Left ventricle myocardium superior (tissue), 1 donor: ENCODE measurements at regions not wholly inside any gene's neighbourhood (a gene's known extent, or its start where the extent isn't known, plus 50 kb on each side); places are given as distances from the start of the nearest gene placed in this dataset.
"Not testable (repeated sequence)": the region's sequence is repeated elsewhere in the genome, so short reads cannot be mapped to it uniquely, and the experiment has no call there.

ENCODE experiments used
- ATAC-seq: fragments of 200-7000 bp; cut with Tn5 transposase; one replicate; pipeline ENCODE4 v1.9.1; 2020; ENCODE audit warnings: mild to moderate bottlenecking, moderate library complexity
- DNase-seq: peaks from one replicate; pipeline ENCODE4 v3.0.0-alpha.2; 2020
- intact Hi-C: fragments of 100-400 bp; cut with micrococcal nuclease; formaldehyde crosslinking; loops from one replicate; pipeline ENCODE4 v1.11.0; 2022
- donor health status: DM: no; HTN: yes; CAD: no; lungs with severe emphysema.

DNA sequence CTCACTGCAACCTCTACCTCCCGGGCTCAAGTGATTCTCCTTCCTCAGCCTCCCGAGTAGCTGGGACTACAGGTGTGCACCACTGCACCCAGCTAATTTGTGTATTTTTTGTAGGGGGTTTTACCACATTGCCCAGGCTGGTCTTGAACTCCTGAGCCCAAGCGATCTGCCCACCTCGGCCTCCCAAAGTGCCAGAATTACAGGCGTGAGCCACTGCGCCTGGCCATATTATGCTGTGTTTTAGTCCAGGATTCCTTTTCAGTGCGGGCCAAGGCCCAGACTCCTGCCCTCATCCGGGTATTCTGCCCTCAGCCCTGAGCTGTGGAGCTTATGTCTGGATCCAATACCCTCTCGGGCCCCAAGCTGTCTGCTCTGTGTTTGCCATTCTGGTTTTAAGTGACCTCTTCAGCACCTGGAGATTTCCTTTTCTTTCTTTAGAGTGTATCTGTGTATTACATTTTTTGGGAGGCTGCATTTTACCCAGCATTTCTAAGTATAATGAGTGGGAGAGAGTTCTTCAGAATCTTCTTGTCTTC is 114.9 kb downstream of the BUB3 start:
- intact Hi-C loops, result no loop called here
- ATAC-seq (no peak), DNase-seq (no peak)

DNA sequence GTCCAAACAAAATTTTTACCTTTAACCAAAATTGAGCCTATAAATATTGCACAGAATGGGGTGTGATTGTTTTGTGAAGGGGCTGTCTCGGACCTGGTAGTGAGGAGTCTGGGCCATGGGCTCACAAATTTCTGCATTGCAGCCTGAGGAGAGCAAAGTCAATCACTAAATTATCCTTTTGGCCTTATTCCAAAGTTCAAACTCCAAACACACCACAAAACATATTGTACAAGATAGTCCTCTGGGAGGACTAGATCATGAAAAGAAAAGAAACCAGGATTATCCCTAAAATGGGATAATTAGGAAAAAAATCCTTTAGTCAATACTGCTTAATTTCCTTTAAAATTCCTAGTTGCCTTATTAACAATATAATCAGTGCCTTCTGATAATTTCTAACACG is 115.5 kb downstream of the BUB3 start:
- no peak for DNase-seq
- ATAC-seq, result no peak

DNA sequence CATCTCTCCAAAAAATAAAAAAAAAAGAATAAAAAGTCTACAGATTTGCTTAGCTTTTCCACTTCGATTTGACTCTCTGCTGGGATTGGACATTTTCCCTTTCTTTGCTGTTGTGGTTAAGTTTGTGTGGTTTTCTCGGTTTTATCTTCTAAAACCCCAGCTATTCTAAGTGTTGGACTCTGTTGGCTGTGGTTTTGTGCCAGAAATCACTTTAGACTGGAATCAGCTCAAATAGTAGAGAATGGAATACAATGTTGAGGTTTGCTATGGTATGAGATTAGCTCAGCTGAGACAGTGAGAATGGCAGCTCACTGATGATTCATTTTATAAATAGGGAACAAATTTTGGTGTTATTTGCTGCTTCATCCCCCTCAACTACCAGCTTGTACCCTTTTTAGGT is 116.0 kb downstream of the BUB3 start:
- intact Hi-C loops, result no loop called here
- no peak for DNase-seq
- no peak for ATAC-seq

More for the DNA sequence above, 115.5 kb downstream of the BUB3 start:
- intact Hi-C loops, result no loop called here

DNA sequence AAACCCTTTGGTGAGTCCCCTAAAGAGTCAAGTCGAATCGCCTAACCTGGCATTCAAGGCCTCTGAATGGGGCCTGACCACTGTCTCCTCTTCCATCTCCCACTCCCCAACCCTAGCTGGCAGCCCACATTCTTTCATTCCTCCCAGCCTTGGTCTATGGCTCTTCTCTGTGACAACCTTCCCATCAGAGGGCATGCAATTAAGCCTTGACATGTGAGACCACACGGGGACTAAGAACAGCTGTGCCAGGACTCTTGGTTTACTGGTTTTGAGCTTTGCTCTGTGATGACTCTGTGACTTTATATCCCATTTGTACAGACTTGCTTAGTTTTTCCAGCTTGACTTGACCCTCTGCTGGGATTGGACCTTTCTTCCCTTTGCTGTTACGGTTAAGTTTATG is 116.6 kb downstream of the BUB3 start:
- intact Hi-C loops, result no loop called here
- DNase-seq (no peak), ATAC-seq (no peak)

DNA sequence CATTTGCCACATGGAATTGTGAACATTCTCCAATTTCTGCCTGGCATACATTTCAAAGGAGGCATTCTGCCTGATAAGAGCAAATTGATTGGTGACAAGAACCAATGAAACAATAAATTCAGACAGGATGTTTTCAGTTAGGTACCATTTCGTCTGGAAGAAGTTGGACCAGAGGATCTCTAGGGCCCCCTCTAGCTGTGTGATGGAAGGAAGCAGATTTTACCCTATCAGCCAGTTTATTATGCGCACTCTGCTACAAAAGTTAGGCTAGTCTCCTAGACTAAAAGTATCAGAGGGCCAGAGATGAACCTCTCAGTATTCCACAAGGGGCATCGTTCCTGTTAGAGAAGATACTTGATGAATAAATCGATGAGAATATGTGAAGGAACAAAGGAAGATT is 118.0 kb downstream of the BUB3 start:
- intact Hi-C loops, result no loop called here
- ATAC-seq (no peak), DNase-seq (no peak)

DNA sequence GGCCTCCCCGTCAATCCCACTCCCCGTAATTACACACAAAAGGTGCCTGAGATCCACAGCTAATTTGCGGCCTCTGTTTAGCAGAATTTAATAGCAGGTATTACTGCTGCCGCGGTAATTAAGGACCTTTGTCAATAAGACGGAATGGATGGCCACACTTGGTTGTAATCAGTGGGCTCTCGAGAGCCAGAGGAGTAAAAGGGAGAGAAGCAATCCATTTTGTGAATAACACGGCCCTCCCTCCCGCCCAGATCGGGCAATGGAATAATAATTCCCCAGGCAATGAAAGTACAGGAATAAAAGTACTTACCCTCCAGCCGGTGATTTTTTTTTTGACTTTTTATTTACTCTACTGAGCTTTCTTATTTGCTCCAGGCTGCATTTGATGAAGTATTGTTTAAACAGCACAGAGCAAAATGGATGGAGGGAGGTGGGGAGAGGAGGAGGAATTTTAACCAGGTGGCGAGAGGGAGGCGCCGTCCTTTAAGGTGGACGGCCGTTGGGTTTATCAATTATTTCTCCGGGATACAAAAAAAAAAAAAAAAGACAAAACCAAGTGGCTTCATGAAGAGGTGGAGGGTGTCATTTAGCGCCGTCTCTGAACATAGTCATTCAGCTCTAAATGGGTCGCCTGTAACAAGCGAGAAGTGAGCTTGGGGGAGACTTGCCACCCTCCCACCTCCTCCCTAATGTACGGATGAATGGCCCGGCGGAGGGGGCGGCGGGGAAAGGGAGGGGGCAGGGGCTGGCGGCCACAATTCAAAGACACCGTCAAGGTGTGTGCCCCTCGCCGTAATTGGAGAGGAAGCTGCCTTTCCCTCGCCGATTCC is 120.3 kb downstream of the BUB3 start:
- intact Hi-C loops, result no loop called here
- no peak for ATAC-seq
- DNase-seq, result no peak

DNA sequence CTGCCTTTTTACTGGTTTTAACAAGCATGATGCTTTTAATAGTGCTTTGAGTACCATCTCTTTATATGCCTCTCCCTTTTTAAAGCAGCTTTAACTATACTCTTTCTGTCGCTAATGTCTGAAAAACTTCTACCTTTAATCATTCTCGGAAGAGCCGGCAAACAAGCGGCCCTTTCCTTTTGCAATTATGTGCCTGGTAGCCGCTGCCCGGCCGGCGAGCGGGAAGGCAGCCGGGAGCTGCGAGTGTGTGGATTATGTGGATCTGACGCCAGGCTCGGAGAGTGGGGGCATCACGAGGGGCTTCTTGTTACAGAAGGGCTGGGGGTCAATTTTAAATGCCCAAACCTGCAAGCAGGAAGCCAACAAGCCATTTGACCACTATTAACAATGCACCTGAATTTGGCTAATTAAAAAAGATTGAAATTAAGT is 120.9 kb downstream of the BUB3 start:
- no peak for ATAC-seq

DNA sequence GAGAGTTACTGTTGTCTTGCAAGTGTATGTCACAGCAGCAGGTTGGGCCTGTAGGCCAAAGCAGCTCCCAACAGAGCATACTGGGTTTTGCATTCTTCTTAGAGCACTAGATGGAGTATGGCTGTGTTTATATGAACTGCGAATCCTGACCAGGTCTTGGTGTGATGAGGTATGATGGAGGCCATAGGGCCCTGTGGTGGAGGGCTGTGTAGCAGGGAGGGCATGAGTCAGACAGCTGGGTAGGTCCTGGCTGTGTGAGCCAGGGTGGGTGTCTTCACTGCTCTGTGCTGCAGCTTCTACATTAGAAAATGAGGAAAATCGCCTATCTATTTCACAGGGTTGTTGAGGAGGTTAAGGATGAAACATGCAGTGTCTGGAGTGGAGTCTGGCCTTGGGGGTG is 124.2 kb downstream of the BUB3 start:
- DNase-seq, result no peak
- ATAC-seq, result no peak
- intact Hi-C loops, result no loop called here

More for the DNA sequence above, 120.9 kb downstream of the BUB3 start:
- no peak for DNase-seq
- intact Hi-C loops, result no loop called here

DNA sequence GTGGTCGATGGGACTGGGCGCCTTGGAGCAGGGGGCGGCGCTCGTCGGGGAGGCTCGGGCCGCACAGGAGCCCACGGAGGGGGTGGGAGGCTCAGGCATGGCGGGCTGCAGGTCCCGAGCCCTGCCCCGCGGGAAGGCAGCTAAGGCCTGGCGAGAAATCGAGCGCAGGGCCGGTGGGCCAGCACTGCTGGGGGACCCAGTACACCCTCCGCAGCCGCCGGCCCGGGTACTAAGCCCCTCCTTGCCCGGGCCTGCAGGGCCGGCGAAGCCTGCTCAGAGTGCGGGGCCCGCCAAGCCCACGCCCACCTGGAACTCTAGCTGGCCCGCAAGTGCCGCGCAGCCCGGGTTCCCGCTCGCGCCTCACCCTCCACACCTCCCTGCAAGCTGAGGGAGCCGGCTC is 129.2 kb downstream of the BUB3 start:
- DNase-seq, ATAC-seq, intact Hi-C loops: not testable (repeated sequence)

DNA sequence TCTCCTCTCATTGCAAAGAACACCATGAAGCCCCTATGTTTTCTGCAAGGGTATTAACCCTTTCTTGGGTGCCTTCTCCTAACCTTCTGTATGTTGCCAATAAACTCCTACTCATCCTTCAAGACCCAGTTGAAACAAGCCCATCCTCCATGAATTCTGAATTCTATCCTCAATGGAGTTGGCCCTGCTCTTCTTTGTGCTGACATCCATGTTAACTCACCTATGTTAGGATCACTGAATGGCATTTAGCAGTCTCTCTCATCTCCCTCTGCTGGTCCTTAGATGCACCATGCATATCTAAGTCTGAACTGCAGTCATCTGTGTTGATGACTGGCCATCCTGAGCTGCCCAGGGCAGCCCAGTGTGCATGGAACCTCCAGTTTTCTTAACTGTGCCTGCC is 129.8 kb downstream of the BUB3 start:
- no peak for ATAC-seq
- DNase-seq, result no peak
- intact Hi-C loops, result no loop called here

DNA sequence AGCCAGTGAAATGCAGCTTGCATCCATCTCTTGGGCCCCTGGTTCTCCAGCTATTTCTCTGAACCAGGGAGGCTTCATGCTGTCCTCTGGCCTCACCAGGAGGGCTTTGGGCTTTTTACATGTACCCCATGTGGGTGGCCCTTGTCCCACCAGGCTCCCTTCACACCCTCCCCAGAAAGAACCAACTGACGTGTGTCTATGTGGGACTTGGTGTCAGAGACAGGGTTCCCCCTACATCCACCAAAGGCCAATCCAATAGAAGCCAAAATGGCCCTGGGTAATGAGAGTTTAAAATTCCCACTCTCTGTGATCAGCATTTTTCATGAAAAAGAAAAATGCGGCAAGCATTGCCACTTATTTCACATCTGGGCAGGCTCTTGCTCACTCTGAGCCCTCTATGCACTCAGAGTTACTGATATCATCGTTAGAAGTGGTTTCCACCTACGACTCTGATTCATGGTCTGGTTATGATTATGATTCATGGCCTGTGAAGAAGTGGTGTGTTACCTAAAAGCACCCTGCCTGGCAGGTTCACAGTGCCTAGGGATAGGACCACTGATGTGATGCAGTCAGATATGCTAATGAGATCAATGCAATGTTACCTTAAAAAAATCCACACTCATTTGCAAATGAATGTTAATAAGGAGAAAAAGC is 133.5 kb downstream of the BUB3 start:
- no peak for ATAC-seq
- intact Hi-C loops, result no loop called here
- no peak for DNase-seq

DNA sequence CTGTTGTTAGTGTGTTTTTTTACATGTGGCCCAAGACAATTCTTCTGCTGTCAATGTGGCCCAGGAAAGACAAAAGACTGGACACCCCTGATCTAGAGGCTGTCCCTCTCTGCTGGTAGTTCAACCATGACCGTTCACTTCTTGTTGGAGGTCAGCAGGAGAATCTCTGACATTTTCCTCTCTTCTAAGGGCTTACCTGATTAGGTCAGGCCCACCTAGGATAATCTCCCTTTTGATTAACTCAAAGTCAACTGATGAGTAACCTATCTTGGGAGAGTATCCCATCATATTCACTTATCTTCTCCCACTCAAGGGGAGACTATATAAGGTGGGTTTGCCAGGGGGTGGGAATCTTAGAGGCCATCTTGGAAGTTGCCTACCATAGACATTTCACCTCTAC is 135.2 kb downstream of the BUB3 start:
- ATAC-seq (no peak), DNase-seq (no peak)
- intact Hi-C loops, result no loop called here

DNA sequence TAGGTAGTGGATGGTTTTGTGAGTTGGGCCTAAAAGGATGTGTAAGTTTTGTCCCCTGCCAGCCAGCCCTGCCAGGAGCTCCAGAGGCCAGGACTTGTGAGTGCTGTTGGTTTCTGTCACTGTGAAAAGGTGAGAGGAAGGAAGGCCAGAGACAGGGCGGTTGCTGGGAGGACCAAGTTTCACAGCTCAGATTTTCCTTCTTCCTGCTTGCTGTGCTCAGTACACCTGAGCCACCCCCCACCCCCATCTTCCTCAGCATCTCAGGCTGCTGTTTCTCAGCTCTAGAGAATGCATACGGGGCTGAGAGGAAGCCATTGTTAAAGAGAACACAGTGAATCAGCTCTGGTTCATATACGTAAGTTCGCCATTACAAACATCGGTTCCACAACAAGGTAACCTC is 139.9 kb downstream of the BUB3 start:
- intact Hi-C loops, result no loop called here
- no peak for ATAC-seq

DNA sequence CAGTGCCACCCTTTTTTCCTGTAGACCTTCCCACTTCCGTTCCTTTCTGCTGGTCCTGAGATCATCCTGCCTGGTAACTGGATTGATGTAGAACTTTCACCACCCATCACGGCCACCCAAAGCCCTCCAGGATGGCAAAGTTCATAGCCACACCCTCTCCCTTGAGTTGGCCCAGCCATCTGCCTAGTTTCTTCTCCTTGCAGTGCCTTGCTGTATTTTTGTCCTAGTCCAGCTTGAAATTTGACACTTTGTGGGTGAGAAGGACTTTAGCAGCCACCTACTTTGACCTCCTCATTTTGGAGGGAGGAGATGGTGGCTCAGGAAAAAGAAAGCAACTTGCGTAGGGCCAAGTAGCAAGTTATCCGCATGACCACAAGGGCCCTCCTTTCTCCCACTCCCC is 140.7 kb downstream of the BUB3 start:
- intact Hi-C loops, result no loop called here
- no peak for ATAC-seq

More for the DNA sequence above, 139.9 kb downstream of the BUB3 start:
- no peak for DNase-seq

DNA sequence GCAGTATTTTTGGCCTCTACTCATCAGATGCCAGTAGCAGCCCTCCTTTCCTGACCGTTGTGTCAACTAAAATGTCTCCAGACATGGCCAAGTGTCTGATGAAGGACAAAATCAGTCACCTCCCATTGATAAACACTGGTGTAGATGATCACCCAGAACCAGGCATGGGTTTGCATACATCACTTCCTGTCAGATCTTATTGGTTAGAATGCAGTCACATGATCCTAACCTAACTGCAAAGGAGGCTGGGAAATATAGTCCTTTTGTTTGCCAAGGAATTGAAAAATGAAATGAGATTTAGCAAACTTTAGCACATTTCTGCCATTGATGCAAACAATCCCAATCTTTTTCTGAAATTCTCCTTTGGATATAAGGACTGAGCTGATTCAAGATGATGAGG is 141.4 kb downstream of the BUB3 start:
- ATAC-seq (no peak), DNase-seq (no peak)
- intact Hi-C loops, result no loop called here

More for the DNA sequence above, 140.7 kb downstream of the BUB3 start:
- DNase-seq, result no peak

DNA sequence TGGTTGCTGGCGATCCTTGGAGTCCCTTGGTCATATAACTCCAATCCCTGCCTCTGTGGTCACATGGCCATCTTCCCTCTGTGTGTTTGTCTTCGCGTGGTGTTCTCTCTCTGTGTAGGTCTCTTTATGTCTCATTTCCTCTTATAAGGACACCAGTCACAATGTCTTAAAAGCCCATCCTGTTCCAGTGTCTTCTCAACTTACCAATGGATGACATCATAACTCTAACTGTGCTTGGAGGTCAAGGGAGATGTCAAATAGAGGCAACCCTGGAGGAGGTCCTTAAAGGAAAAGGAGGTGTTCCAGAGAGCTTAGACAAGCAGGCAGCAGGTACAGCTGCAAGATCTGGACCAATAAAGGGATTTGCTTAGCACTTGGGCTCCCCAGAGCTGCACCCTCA is 143.0 kb downstream of the BUB3 start:
- ATAC-seq (no peak), DNase-seq (no peak)
- intact Hi-C loops, result no loop called here

DNA sequence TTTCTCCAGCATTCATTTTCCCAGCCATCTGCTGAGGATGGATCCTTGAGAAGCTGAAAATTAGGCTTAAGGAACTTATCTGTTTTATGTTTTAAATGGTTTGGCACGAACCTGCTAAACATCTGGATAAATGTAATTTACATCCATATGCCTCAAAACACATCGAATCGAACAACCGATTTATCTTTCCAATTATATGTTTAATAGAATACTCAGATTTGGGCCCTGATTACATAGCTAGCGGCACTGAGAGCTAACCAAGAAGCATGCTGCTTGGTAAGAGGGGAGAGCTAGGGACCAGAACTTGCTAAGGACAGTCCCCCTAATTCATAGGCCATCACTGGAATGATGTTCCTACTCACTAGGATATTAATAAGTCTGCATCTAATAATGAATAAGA is 144.4 kb downstream of the BUB3 start:
- DNase-seq (no peak), ATAC-seq (no peak)
- intact Hi-C loops, result no loop called here

DNA sequence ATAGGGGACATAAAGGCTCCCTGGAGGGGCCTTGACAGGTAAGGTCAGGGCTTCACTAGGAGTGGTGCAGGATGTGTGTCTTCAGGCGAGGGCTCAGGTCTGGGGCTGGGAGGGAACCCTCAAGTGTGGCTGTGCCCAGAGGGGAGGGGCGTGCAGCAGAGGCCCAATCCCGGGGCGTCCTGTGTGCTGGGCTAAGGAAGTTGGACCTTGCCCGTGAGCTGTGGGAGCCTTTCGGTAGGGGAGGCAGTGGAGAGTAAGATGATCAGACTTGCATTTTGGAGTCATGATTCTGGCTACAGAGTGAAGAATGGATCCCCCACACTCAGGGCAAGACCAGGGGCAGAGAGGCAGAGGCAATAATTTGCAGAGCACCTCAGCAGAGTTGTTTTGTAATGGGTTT is 145.4 kb downstream of the BUB3 start:
- ATAC-seq (no peak), DNase-seq (no peak)
- intact Hi-C loops, result no loop called here

DNA sequence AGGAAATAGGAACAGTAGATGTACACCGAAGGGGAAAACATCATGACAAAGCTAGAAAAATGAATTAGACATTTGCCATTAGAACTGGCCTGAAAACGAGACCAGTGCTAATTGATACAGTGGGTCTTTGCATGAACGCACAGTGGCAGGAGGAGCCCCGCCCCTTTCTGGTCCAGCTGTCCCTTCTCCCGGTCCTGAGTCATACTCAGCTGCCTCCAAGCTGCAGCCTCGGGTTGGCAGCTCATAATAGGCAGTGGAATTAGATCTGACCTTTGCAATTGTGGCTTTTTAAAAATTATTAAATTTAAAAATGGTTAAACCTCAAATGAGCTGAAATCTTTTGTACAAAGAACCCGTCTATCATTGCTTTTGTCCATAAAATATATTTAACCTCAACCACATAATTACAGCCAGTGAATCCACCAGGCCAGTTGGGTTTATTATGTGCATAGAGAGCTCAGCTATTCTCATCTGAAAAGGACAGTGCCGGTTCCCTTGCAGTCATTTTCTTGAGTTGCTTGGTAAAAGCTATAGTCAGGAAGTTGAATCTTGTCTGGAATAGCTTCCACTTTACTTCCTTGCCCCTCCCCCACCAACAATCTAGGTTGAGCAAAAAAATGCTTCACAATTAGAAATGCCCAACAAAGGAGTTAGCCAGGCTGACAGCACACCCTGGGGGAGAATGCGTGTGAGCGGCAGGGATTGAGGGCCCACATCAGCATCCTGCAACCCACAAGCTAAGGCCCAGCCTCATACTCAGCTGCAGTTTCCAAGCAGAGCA is 147.1 kb downstream of the BUB3 start:
- ATAC-seq (peak; percentile 72), DNase-seq (peak; percentile 47)
- intact Hi-C loops, result no loop called here
